Natural killer cell (primary cell): ENCODE measurements at regions not wholly inside any gene's neighbourhood (a gene's known extent, or its start where the extent isn't known, plus 50 kb on each side); places are given as distances from the start of the nearest gene placed in this dataset.

ENCODE experiments used
- ATAC-seq, 3 donors: fragments of 150-1000 bp in 2 of 3; fragments of 200-7000 bp in 1 of 3; cut with Tn5 transposase; 1 replicate in 1 of 3; 2 replicates in 2 of 3; pipeline ENCODE4 v1.10.0; 2021; ENCODE audit warnings: mild to moderate bottlenecking in 2 of 3, moderate library complexity in 2 of 3
- DNase-seq, 2 donors: peaks; one replicate each; pipeline versions ENCODE4 v3.0.0 to v3.0.0-alpha.2; 2013 to 2021; ENCODE audit warnings: mixed read lengths in 1 of 2
- H3K27ac ChIP-seq: one replicate; pipeline ENCODE4 v1.5.1; 2013; ENCODE audit warnings: mild to moderate bottlenecking, low read length
- H3K27me3 ChIP-seq: one replicate; pipeline ENCODE4 v1.6.1; 2013; ENCODE audit warnings: low read length; ENCODE audit not compliant: control insufficient read depth, insufficient read depth
- H3K36me3 ChIP-seq: one replicate; pipeline ENCODE4 v1.6.1; 2013; ENCODE audit warnings: low read length; ENCODE audit not compliant: control insufficient read depth, insufficient read depth
- H3K4me1 ChIP-seq: one replicate; pipeline ENCODE4 v1.6.1; 2013; ENCODE audit warnings: low read length; ENCODE audit not compliant: control insufficient read depth, insufficient read depth
- H3K4me3 ChIP-seq: one replicate; pipeline ENCODE4 v1.5.1; 2013; ENCODE audit warnings: low read length
- H3K9me3 ChIP-seq: one replicate; pipeline ENCODE4 v1.6.1; 2013; ENCODE audit warnings: low read length; ENCODE audit not compliant: control insufficient read depth, insufficient read depth
- H3K27ac Mint-ChIP-seq, 2 donors: one replicate each; pipeline ENCODE4 v1.8.0; 2022; ENCODE audit warnings: mild to moderate bottlenecking in 2 of 2, mixed read lengths in 2 of 2, moderate library complexity in 1 of 2
- H3K27me3 Mint-ChIP-seq, 2 donors: one replicate each; pipeline ENCODE4 v1.8.0; 2022; ENCODE audit warnings: low read depth in 2 of 2, mixed read lengths in 2 of 2
- H3K36me3 Mint-ChIP-seq: one replicate; pipeline ENCODE4 v1.8.0; 2022; ENCODE audit warnings: mixed read lengths
- H3K4me1 Mint-ChIP-seq, 2 donors: one replicate each; pipeline ENCODE4 v1.8.0; 2022; ENCODE audit warnings: mixed read lengths in 2 of 2
- H3K4me3 Mint-ChIP-seq: one replicate; pipeline ENCODE4 v1.8.0; 2022; ENCODE audit warnings: mild to moderate bottlenecking, moderate library complexity, mixed read lengths
- H3K9me3 Mint-ChIP-seq, 2 donors: one replicate each; pipeline ENCODE4 v1.8.0; 2022; ENCODE audit warnings: mixed read lengths in 2 of 2
- WGBS: methylation state at CpG from one replicate; pipeline ENCODE4 v1.1.7; 2013; ENCODE audit warnings: missing lambda C conversion rate; ENCODE audit not compliant: insufficient coverage; 5-methylcytosine and 5-hydroxymethylcytosine counted together
- intact Hi-C: fragments of 100-400 bp; cut with micrococcal nuclease; formaldehyde crosslinking; loops from one replicate; pipeline ENCODE4 v1.14.2; 2022
- TF ChIP-seq, protein P1 (sequence below): fragments of 200-600 bp; IDR thresholded peaks from one replicate; pipeline ENCODE4 v1.8.0; 2022; ENCODE audit warnings: antibody characterized with exemption

DNA sequence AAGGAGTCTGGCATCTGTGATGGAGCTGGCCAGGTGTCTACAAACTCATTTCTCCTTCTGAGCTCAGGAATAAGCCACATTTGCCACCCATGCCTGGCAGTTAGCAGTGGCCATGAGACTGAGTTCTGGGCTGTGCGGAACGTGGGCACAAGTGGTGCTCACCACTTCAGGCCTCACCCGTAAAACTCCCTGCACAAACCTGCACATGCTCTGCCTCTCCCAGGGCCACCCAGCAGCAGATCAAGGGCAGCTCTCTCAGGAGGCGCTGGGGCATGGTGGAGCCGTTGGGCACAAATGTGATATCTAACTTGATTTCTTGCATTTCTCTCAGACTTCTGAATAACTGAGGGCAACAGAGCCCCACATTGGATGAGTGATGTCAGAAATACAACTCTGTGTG, 269.5 kb downstream of the HIVEP2 start:
- no peaks in the 10 kb centered on the region for H3K36me3 Mint-ChIP-seq
- no peak overlapping the region for H3K4me3 Mint-ChIP-seq
- 95% methylated on average over 5 of the region's 5 CpGs for WGBS
- TF ChIP-seq, protein P1, sequence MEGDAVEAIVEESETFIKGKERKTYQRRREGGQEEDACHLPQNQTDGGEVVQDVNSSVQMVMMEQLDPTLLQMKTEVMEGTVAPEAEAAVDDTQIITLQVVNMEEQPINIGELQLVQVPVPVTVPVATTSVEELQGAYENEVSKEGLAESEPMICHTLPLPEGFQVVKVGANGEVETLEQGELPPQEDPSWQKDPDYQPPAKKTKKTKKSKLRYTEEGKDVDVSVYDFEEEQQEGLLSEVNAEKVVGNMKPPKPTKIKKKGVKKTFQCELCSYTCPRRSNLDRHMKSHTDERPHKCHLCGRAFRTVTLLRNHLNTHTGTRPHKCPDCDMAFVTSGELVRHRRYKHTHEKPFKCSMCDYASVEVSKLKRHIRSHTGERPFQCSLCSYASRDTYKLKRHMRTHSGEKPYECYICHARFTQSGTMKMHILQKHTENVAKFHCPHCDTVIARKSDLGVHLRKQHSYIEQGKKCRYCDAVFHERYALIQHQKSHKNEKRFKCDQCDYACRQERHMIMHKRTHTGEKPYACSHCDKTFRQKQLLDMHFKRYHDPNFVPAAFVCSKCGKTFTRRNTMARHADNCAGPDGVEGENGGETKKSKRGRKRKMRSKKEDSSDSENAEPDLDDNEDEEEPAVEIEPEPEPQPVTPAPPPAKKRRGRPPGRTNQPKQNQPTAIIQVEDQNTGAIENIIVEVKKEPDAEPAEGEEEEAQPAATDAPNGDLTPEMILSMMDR: no peak
- DNase-seq (no peak), ATAC-seq (no peak)
- Histone ChIP-seq H3K36me3 (no peaks in the 10 kb centered on the region), H3K4me3 (no peak overlapping the region), H3K27ac (no peak overlapping the region), H3K27me3 (no peaks in the 10 kb centered on the region), H3K9me3 (no peaks in the 10 kb centered on the region), H3K4me1 (no peaks in the 10 kb centered on the region)
- H3K9me3 Mint-ChIP-seq: peaks cover 0 to 2% of the 10 kb centered on the region in 2 donors
- H3K27ac Mint-ChIP-seq: no peak overlapping the region
- peaks cover 0 to 31% of the 10 kb centered on the region in 2 donors for H3K27me3 Mint-ChIP-seq
- intact Hi-C loops: no loop called here
- H3K4me1 Mint-ChIP-seq: peaks cover 0 to 9% of the 10 kb centered on the region in 2 donors

DNA sequence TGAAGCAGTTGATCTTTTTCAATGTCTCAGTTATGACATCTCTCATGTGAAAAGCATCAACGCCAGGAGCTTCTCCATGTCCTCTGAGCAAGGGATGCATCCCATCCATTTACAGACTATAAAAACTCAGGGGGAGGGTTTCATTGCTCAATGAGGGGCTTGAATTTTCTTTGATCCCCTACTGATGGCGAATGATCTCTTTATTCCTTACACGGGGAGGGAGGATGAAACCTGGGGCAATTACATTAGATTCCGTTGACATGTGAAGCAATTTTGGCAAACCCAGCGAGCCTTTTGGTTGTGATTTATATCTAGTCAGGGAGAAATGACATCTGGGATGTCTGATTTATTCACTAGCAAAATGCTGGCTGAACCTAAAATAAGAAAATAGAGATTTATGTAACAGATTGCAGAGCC, 268.9 kb downstream of the HIVEP2 start:
- no peak overlapping the region for H3K4me3 ChIP-seq
- WGBS: 82% methylated on average over 5 of the region's 5 CpGs

DNA sequence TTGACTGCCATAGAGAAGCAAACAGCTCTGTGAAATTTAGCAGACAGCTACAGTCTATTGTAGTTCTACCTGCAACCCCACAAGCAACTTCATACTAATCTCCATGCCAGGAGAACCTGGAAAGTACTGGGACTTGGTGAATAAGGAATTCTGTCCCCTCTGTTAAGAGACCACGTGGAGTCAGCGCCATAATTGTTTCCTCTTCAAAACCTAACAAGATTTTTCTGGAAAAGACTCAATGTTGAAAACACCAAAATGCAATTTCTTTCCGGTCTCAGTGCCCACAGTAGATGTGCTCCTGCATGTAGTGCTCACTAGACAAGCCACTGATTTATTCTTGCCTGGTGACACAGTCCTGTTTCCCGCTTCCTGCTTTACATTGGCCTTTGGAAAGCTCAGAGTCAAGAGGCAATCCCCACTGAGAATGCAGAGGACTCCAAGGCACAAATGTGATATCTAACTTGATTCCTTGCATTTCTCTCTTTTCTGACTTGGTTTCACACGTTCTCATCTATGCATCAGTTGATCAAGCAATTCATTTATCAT, 268.3 kb downstream of the HIVEP2 start:
- intact Hi-C loops: no loop called here
- Histone ChIP-seq H3K9me3 (no peaks in the 10 kb centered on the region), H3K27ac (no peak overlapping the region), H3K36me3 (no peaks in the 10 kb centered on the region), H3K27me3 (no peaks in the 10 kb centered on the region), H3K4me3 (no peak overlapping the region), H3K4me1 (no peaks in the 10 kb centered on the region)
- no peaks in the 10 kb centered on the region for H3K36me3 Mint-ChIP-seq
- DNase-seq (no peak), ATAC-seq (no peak)
- no peak overlapping the region for H3K27ac Mint-ChIP-seq
- H3K9me3 Mint-ChIP-seq: peaks cover 0 to 2% of the 10 kb centered on the region in 2 donors
- WGBS: 86% methylated on average over 4 of the region's 5 CpGs
- TF ChIP-seq, protein P1: no peak
- peaks cover 0 to 7% of the 10 kb centered on the region in 2 donors for H3K4me1 Mint-ChIP-seq
- no peak overlapping the region for H3K4me3 Mint-ChIP-seq
- H3K27me3 Mint-ChIP-seq: peaks cover 2 to 43% of the 10 kb centered on the region in 2 donors

More for the DNA sequence above, 268.9 kb downstream of the HIVEP2 start:
- no peak overlapping the region for H3K4me3 Mint-ChIP-seq
- no peak for DNase-seq
- no peaks in the 10 kb centered on the region for H3K36me3 ChIP-seq
- TF ChIP-seq, protein P1: no peak
- no peak overlapping the region for H3K27ac ChIP-seq
- H3K9me3 Mint-ChIP-seq: peaks cover 0 to 2% of the 10 kb centered on the region in 2 donors
- no peaks in the 10 kb centered on the region for H3K4me1 ChIP-seq
- H3K27me3 Mint-ChIP-seq: peaks cover under 1 to 36% of the 10 kb centered on the region in 2 donors
- intact Hi-C loops: no loop called here
- no peaks in the 10 kb centered on the region for H3K36me3 Mint-ChIP-seq
- ATAC-seq: no peak
- H3K27me3 ChIP-seq: no peaks in the 10 kb centered on the region
- peaks cover 0 to 9% of the 10 kb centered on the region in 2 donors for H3K4me1 Mint-ChIP-seq
- no peaks in the 10 kb centered on the region for H3K9me3 ChIP-seq
- no peak overlapping the region for H3K27ac Mint-ChIP-seq
